ENCODE measurements at regions not wholly inside any gene's neighbourhood (a gene's known extent, or its start where the extent isn't known, plus 50 kb on each side); places are given as distances from the start of the nearest gene placed in this dataset.

DNA sequence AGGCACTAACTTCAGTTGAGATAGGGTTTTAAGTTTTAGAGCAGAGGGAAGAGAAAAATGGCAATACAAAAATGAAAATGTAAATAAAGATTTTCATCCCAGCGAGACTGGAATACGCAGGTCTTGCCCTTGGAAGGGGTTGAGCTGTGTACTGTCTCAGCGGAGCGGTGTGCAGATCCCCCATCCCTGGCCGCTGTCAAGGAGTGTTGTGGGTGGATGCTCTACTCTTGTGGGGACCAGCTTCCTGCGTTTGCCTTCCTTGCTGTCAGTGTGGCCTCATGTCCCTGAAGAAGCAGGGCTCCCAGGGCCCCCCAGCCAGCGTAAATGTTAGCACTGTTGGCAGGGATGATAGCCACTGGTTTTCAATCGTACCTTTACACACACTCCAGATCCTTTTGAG is 249.7 kb upstream of the PITRM1 start:
- TF ChIP-seq, protein P1, sequence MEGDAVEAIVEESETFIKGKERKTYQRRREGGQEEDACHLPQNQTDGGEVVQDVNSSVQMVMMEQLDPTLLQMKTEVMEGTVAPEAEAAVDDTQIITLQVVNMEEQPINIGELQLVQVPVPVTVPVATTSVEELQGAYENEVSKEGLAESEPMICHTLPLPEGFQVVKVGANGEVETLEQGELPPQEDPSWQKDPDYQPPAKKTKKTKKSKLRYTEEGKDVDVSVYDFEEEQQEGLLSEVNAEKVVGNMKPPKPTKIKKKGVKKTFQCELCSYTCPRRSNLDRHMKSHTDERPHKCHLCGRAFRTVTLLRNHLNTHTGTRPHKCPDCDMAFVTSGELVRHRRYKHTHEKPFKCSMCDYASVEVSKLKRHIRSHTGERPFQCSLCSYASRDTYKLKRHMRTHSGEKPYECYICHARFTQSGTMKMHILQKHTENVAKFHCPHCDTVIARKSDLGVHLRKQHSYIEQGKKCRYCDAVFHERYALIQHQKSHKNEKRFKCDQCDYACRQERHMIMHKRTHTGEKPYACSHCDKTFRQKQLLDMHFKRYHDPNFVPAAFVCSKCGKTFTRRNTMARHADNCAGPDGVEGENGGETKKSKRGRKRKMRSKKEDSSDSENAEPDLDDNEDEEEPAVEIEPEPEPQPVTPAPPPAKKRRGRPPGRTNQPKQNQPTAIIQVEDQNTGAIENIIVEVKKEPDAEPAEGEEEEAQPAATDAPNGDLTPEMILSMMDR (IDR thresholded peaks at IDR 0.05; ENCODE audit: unreplicated experiment in 3 of 3): no peak
- peaks cover 9% of the 10 kb centered on the region for H3K27me3 Mint-ChIP-seq (ENCODE audit: low read depth)
- H3K4me1 Mint-ChIP-seq: peaks cover 36% of the 10 kb centered on the region
- H3K9me3 Mint-ChIP-seq: no peaks in the 10 kb centered on the region
- no peaks in the 10 kb centered on the region for H3K36me3 Mint-ChIP-seq (ENCODE audit: low read depth)
- peak overlapping the region in 1 of 3 experiments; percentile 52 for H3K27ac Mint-ChIP-seq
- H3K4me3 Mint-ChIP-seq: no peak overlapping the region

DNA sequence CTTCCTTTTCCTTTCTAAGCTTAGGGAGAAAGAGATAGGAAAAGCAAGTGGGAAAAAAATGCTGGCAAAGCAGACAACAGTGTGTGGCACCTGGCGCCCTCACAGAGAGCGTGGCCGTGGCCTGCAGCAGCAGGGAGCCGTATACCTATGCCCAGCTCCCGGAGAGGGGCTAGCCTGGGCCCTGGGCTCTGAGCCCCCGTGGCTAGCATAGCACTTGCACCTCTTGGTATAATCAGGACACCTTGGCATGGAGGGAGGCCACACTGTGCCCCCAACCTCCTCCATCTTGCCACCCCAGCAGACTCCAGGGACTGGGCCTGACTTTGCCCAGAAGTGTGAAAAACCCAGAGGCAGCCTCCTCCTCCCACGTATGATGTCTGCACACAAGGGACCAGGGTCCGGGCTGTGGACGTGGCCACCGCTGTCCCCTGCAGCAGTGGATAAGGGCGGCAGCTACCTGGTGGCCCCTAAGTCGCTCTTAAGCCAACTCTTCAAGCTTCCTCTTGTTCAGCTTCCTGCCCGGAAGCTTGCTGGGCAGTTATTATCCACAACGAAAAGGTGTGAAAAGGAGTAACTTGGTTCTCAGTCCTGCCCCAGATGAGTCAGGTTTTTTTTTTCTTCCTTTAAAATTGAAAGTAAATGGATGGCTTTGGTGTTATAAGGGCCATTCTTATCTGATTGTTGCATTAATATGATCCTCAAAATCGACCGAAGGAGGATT is 249.1 kb upstream of the PITRM1 start:
- no peaks in the 10 kb centered on the region for H3K36me3 Mint-ChIP-seq (ENCODE audit: low read depth)
- peaks cover 30% of the 10 kb centered on the region for H3K4me1 Mint-ChIP-seq
- H3K9me3 Mint-ChIP-seq: no peaks in the 10 kb centered on the region
- no peak overlapping the region for H3K4me3 Mint-ChIP-seq
- H3K27ac Mint-ChIP-seq: peak overlapping the region in 1 of 3 experiments; percentile 52
- peaks cover 9% of the 10 kb centered on the region for H3K27me3 Mint-ChIP-seq (ENCODE audit: low read depth)
- TF ChIP-seq, protein P1 (IDR thresholded peaks at IDR 0.05; ENCODE audit: unreplicated experiment in 3 of 3): no peak

DNA sequence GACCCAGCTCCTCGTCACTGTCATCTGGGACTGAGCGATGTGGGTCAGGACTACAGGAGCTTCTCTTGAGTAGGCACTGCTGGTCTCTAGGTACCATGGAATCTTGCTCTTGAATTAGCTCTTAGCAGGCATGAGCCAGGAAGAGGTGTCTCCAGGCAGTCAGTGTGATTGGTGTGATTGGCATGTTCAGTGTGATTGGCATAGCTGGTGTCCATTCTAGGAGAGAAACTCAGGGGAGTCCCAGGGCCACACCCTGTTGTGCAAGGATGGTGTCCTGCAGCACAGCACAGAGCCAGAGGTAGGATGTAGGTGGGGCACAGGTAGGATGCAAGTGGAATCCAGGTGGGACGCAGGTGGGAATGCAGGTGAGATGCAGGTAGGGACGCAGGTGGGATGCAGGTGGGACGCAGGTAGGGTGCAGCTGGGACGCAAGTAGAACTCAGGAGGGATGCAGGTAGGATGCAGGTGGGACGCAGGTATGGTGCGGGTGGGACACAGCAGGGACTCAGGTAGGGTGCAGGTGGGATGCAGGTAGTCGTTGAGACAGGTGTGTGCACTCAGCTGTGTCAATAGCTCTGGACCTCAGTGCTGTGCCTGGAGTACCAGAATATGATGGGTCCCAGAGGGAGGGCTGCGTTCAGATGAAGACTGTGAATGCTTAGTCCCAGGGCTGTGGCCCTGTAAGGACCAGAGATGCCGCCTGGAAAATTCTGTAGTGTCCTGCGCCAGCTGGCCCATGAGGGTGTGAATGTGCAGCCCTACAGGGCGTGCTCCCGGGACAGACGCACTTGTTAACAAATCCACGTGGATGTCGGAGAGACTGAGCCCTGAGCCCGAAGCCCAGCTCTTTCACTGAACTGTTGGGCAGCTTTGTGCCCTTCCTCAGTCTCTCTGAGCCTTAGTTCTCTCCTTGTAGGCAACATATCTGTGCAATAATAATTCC is 248.2 kb upstream of the PITRM1 start:
- TF ChIP-seq, protein P1 (IDR thresholded peaks at IDR 0.05; ENCODE audit: unreplicated experiment in 3 of 3): no peak
- Mint-ChIP-seq H3K27me3 (ENCODE audit: low read depth) (peaks cover 9% of the 10 kb centered on the region), H3K9me3 (no peaks in the 10 kb centered on the region), H3K27ac (peak overlapping the region in 1 of 3 experiments; percentile 46), H3K36me3 (ENCODE audit: low read depth) (no peaks in the 10 kb centered on the region), H3K4me1 (peaks cover 21% of the 10 kb centered on the region), H3K4me3 (no peak overlapping the region)

DNA sequence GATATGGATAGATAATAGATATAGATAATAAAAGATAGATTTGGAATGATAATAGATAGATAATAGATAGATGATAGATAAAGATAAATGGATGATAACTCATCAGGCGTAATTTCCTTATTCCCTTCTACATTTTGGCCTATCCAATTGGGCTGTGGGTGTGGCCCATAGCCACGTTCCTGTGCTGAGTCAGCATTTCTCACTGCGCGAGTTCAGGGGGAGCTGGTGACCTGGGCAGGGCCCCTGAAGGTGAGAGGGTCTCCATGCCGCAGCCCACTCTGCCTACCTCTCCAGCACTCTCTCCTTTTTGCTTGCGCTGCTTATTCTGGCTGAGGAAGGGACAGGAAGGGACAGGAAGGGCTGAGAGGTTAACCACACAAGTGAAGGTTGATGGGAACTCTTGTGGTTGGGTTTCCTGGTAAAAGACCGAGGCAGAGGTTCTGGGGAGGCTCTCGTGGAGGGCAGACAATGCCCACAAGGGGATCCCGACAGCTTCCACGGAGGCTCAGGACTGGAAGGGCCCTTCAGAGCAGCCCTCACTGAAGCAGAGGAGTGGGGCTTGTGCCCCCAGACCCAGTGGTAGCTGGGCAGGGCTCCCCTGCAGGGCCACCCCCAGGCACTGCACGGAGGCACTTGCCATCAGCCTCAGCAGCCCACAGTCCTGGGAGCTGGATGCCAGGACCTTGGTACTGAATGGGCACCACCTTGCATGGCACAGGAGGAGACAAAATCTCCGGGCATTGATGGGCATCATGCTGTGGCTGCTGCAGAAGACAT is 247.3 kb upstream of the PITRM1 start:
- Mint-ChIP-seq H3K4me1 (peaks cover 14% of the 10 kb centered on the region), H3K27me3 (ENCODE audit: low read depth) (peaks cover 9% of the 10 kb centered on the region), H3K4me3 (no peak overlapping the region), H3K9me3 (no peaks in the 10 kb centered on the region), H3K36me3 (ENCODE audit: low read depth) (no peaks in the 10 kb centered on the region), H3K27ac (no peak overlapping the region)
- TF ChIP-seq, protein P1 (IDR thresholded peaks at IDR 0.05; ENCODE audit: unreplicated experiment in 3 of 3): no peak

DNA sequence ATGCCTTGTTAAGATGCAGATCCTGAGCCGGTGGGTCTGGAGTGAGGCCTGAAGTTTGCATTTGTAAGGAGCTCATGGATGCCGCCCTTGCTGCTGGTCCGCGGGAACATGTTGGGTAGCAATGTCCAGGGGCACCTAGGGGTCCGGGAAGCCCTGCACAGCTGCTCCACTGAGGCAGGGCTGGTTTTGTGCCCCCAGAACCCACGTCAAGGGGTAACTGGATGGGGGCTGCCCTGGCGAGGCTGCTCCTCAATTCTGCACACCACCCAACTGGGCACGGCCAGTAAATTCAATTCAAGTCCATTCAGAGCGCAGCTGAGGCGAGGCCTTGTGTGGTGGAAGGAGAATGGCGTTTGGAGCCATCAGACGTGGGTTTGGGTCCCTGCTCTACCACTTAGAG is 246.3 kb upstream of the PITRM1 start:
- Mint-ChIP-seq H3K27me3 (ENCODE audit: low read depth) (peaks cover 9% of the 10 kb centered on the region), H3K4me3 (no peak overlapping the region), H3K4me1 (peaks cover 17% of the 10 kb centered on the region), H3K27ac (peak overlapping the region in 1 of 3 experiments; percentile 47), H3K36me3 (ENCODE audit: low read depth) (no peaks in the 10 kb centered on the region), H3K9me3 (no peaks in the 10 kb centered on the region)
- TF ChIP-seq, protein P1 (IDR thresholded peaks at IDR 0.05; ENCODE audit: unreplicated experiment in 3 of 3): no peak
